ENCODE measurements at regions not wholly inside any gene's neighbourhood (a gene's known extent, or its start where the extent isn't known, plus 50 kb on each side); places are given as distances from the start of the nearest gene placed in this dataset.
"Not testable (repeated sequence)": the region's sequence is repeated elsewhere in the genome, so short reads cannot be mapped to it uniquely, and the experiment has no call there.

GRCh38 chr20:28564688-28565463 lies 2692.6 kb upstream of the DEFB115 start:
- not testable (repeated sequence) for TF ChIP-seq CTCF, POLR2A (IDR thresholded peaks at IDR 0.05)

All from adrenal gland (tissue), 5 donors.